ENCODE measurements at regions not wholly inside any gene's neighbourhood (a gene's known extent, or its start where the extent isn't known, plus 50 kb on each side); places are given as distances from the start of the nearest gene placed in this dataset.
A peak's percentile ranks its signal among the peaks of the same experiment; 100 is the strongest.

- Histone ChIP-seq H3K4ac (ENCODE audit: low read depth, low read length) (no peak overlapping the region), H2AK5ac (ENCODE audit: insufficient read length, low read length) (no peak overlapping the region), H3K9me3 (ENCODE audit: control insufficient read depth, low read depth, low read length) (no peaks in the 10 kb centered on the region), H3K23ac (ENCODE audit: insufficient read length, low read depth, low read length) (no peak overlapping the region), H3K14ac (ENCODE audit: insufficient read depth, low read length) (no peak overlapping the region; the same call in 1 of the 2 replicates), H3K4me1 (ENCODE audit: insufficient read depth, low read length) (no peaks in the 10 kb centered on the region), H3K27ac (ENCODE audit: insufficient read length, low read depth, low read length) (no peak overlapping the region), H3K9ac (ENCODE audit: extremely low read depth, insufficient read length, low read length) (no peak overlapping the region), H4K91ac (ENCODE audit: insufficient read length, low read depth, low read length) (no peak overlapping the region), H2BK20ac (ENCODE audit: low read depth, low read length, poor library complexity, severe bottlenecking) (no peak overlapping the region), H2BK120ac (ENCODE audit: low read depth, low read length, poor library complexity, severe bottlenecking) (no peak overlapping the region), H3K4me2 (ENCODE audit: insufficient read depth, insufficient read length, low read length) (no peak overlapping the region), H3K79me1 (ENCODE audit: insufficient read depth, low read depth, low read length, poor library complexity, severe bottlenecking) (no peaks in the 10 kb centered on the region), H3K23me2 (ENCODE audit: insufficient read length, low read depth, low read length, poor library complexity, severe bottlenecking) (no peaks in the 10 kb centered on the region), H3K27me3 (ENCODE audit: insufficient read depth, low read length) (no peaks in the 10 kb centered on the region), H4K8ac (replicated peaks; ENCODE audit: insufficient read length, low read depth, low read length) (no peak overlapping the region), H3T11ph (ENCODE audit: low read length) (no peak overlapping the region), H2BK12ac (ENCODE audit: insufficient read length, low read depth, low read length) (no peak overlapping the region), H3K56ac (ENCODE audit: insufficient read length, low read depth, low read length) (no peak overlapping the region), H3K18ac (ENCODE audit: insufficient read length, low read depth, low read length) (no peak overlapping the region), H4K20me1 (ENCODE audit: control insufficient read depth, insufficient read depth, insufficient read length) (no peaks in the 10 kb centered on the region), H2AFZ (ENCODE audit: low read length) (no peak overlapping the region), H2BK5ac (ENCODE audit: insufficient read length, low read length) (no peak overlapping the region), H4K5ac (ENCODE audit: insufficient read length, low read depth, low read length) (no peak overlapping the region), H2BK15ac (ENCODE audit: low read depth, low read length) (no peak overlapping the region), H3K79me2 (ENCODE audit: insufficient read depth, low read length) (no peaks in the 10 kb centered on the region)
- H3K4me1 Mint-ChIP-seq: peaks cover 4 to 9% of the 10 kb centered on the region in 2 experiments; a peak in 2 of 4 replicates
- WGBS (ENCODE audit: extremely low coverage, insufficient read length, low lambda C conversion rate): no CpG with 5 or more reads among the region's 12 CpGs
- no peak for TF ChIP-seq CTCF (conservative IDR thresholded peaks at IDR 0.05)
- no peak overlapping the region; a peak in 1 of 7 replicates for H3K27ac Mint-ChIP-seq
- no peaks in the 10 kb centered on the region; a peak in 1 of 7 replicates for H3K36me3 Mint-ChIP-seq (ENCODE audit: insufficient read depth in 1 of 3, low read depth in 3 of 3)
- H3K9me3 Mint-ChIP-seq: no peaks in the 10 kb centered on the region
- peaks cover 29% of the 10 kb centered on the region for H3K27me3 Mint-ChIP-seq (ENCODE audit: low read depth)
- peak; percentile 87 for DNase-seq
- no peak overlapping the region for H3K4me3 Mint-ChIP-seq
These were observed 51.3 kb upstream of the GPR26 start for GRCh38 chr10:123614888-123615287.

Measured in H9 (cell line).